Neural cell (in vitro differentiated cells): ENCODE measurements at regions not wholly inside any gene's neighbourhood (a gene's known extent, or its start where the extent isn't known, plus 50 kb on each side); places are given as distances from the start of the nearest gene placed in this dataset.

Experiments
- EP300 ChIP-seq: fragments of 450-650 bp; conservative IDR thresholded peaks from 2 replicates; pipeline ENCODE4 v1.6.1; 2014; ENCODE audit warnings: antibody characterized with exemption, mild to moderate bottlenecking, moderate library complexity; ENCODE audit not compliant: poor library complexity, severe bottlenecking
- EZH2 ChIP-seq: fragments of 200-600, 300-800 bp; shearing (Covaris generic), sonication (generic); IDR thresholded peaks from 2 replicates; pipeline ENCODE4 v1.6.1; 2014; ENCODE audit warnings: antibody characterized with exemption, low read length, borderline replicate concordance, mild to moderate bottlenecking; ENCODE audit not compliant: insufficient read depth, poor library complexity, severe bottlenecking
- RAD21 ChIP-seq: fragments of 450-650 bp; conservative IDR thresholded peaks from 2 replicates; pipeline ENCODE4 v1.6.1; 2014; ENCODE audit warnings: antibody characterized with exemption, mild to moderate bottlenecking, moderate library complexity
- REST ChIP-seq: IDR thresholded peaks from 2 replicates; pipeline ENCODE4 v1.6.1; 2012; ENCODE audit warnings: borderline replicate concordance
- TF ChIP-seq, protein P1 (sequence below): fragments of 450-650 bp; IDR thresholded peaks from 2 replicates; pipeline ENCODE4 v1.5.1; 2014; ENCODE audit warnings: antibody characterized with exemption, mild to moderate bottlenecking, moderate library complexity; ENCODE audit not compliant: poor library complexity, severe bottlenecking

DNA sequence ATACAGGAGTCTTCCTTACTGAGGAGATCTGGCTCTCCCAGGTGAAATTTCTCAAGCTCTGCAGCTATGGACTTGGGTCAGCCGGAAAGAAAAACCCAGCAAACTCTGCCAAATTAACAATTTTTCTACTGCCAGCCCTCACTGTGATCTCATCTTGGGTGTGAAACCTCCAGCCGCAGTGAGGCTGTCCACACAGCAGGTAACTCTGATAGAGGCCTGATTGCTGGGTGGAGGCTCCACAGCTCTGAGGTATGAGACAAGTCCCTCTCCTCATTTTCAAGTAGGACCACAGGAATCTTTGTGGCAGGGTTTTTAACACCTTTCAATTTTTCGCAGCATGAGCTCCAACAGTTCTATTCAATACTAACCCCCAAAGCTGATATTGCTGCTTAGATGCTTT lies 430.6 kb upstream of the RAB6C start:
- TF ChIP-seq RAD21 (no peak), REST (no peak), EP300 (no peak), EZH2 (no peak)
- TF ChIP-seq, protein P1, sequence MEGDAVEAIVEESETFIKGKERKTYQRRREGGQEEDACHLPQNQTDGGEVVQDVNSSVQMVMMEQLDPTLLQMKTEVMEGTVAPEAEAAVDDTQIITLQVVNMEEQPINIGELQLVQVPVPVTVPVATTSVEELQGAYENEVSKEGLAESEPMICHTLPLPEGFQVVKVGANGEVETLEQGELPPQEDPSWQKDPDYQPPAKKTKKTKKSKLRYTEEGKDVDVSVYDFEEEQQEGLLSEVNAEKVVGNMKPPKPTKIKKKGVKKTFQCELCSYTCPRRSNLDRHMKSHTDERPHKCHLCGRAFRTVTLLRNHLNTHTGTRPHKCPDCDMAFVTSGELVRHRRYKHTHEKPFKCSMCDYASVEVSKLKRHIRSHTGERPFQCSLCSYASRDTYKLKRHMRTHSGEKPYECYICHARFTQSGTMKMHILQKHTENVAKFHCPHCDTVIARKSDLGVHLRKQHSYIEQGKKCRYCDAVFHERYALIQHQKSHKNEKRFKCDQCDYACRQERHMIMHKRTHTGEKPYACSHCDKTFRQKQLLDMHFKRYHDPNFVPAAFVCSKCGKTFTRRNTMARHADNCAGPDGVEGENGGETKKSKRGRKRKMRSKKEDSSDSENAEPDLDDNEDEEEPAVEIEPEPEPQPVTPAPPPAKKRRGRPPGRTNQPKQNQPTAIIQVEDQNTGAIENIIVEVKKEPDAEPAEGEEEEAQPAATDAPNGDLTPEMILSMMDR: no peak
